ENCODE measurements at regions not wholly inside any gene's neighbourhood (a gene's known extent, or its start where the extent isn't known, plus 50 kb on each side); places are given as distances from the start of the nearest gene placed in this dataset.

DNA sequence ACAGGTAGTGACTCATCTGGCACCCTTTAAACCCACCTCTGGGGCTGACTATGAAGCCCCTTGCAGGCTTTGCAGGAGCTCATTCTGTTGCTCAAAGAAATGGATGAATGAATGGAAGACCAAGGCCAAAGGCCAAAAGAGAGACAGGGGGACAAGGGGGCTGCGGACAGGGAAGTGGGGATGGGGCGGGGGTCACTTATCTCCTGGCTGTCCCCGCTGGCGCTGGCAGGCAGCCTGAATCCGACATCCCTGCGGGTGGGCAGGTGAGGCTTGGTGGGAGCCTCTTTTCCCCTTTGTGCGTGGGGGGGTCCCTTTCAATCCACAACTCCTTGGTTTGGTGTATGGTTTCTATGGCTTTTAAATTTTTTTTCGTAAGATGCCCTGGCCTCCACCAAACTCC, 239.6 kb upstream of the C1orf174 start:
- Histone ChIP-seq H3K4me1 (ENCODE audit: control insufficient read depth, insufficient read depth, low read length) (no peaks in the 10 kb centered on the region), H2BK15ac (ENCODE audit: low read depth, low read length) (no peak overlapping the region), H2AFZ (replicated peaks; ENCODE audit: low read length, poor library complexity) (no peak overlapping the region), H3K18ac (ENCODE audit: low read depth, low read length) (no peak overlapping the region), H4K5ac (ENCODE audit: low read depth, low read length) (no peak overlapping the region), H3K27me3 (ENCODE audit: control insufficient read depth, insufficient read depth, low read length) (no peaks in the 10 kb centered on the region), H3K23ac (ENCODE audit: low read depth, low read length) (no peak overlapping the region), H3K4ac (ENCODE audit: low read depth, low read length) (no peak overlapping the region), H4K91ac (ENCODE audit: insufficient read depth, low read depth, low read length) (no peak overlapping the region), H3K4me3 (ENCODE audit: insufficient read depth, low read depth, low read length) (no peak overlapping the region), H3K9me3 (ENCODE audit: control insufficient read depth, insufficient read depth, low read length) (peaks cover 54% of the 10 kb centered on the region), H3K4me2 (ENCODE audit: low read depth, low read length) (no peak overlapping the region), H3K56ac (ENCODE audit: extremely low read depth, insufficient read depth, low read length) (no peak overlapping the region), H3K27ac (ENCODE audit: insufficient read depth, low read length) (no peak overlapping the region), H3K79me1 (ENCODE audit: low read depth in 1 of 2, low read length in 2 of 2) (no peaks in the 10 kb centered on the region), H2BK20ac (ENCODE audit: low read depth, low read length) (no peak overlapping the region), H2AK9ac (replicated peaks; ENCODE audit: low read depth, low read length, poor library complexity) (no peak overlapping the region), H2BK120ac (ENCODE audit: low read depth, low read length) (no peak overlapping the region), H3K36me3 (ENCODE audit: control insufficient read depth, insufficient read depth, low read length) (no peaks in the 10 kb centered on the region), H3K14ac (replicated peaks; ENCODE audit: low read depth, low read length) (no peak overlapping the region), H3K9ac (ENCODE audit: low read depth, low read length) (no peak overlapping the region), H3K9me1 (ENCODE audit: insufficient read depth, low read length) (no peaks in the 10 kb centered on the region), H4K20me1 (ENCODE audit: insufficient read depth, low read length) (no peaks in the 10 kb centered on the region), H2BK5ac (ENCODE audit: low read depth, low read length, poor library complexity, severe bottlenecking) (no peak overlapping the region), H2AK5ac (ENCODE audit: low read depth, low read length) (no peak overlapping the region), H4K8ac (ENCODE audit: low read depth in 2 of 2, low read length in 2 of 2) (no peak overlapping the region)
- intact Hi-C loops (cut with micrococcal nuclease) (no loop called here), in situ Hi-C loops (cut with MboI; ENCODE audit: low sequenced_read_pairs) (no loop called here), dilution Hi-C loops (cut with HindIII; ENCODE audit: low sequenced_read_pairs, unreplicated experiment) (no loop called here)
- POLR2A ChIA-PET (ENCODE audit: unreplicated experiment), result no interaction called here
- WGBS, 2 experiments (ENCODE audit: extremely low coverage in 2 of 2, insufficient read length in 1 of 2), result no CpG with 5 or more reads among the region's 8 CpGs
- TF ChIP-seq, protein P1, sequence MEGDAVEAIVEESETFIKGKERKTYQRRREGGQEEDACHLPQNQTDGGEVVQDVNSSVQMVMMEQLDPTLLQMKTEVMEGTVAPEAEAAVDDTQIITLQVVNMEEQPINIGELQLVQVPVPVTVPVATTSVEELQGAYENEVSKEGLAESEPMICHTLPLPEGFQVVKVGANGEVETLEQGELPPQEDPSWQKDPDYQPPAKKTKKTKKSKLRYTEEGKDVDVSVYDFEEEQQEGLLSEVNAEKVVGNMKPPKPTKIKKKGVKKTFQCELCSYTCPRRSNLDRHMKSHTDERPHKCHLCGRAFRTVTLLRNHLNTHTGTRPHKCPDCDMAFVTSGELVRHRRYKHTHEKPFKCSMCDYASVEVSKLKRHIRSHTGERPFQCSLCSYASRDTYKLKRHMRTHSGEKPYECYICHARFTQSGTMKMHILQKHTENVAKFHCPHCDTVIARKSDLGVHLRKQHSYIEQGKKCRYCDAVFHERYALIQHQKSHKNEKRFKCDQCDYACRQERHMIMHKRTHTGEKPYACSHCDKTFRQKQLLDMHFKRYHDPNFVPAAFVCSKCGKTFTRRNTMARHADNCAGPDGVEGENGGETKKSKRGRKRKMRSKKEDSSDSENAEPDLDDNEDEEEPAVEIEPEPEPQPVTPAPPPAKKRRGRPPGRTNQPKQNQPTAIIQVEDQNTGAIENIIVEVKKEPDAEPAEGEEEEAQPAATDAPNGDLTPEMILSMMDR (conservative IDR thresholded peaks at IDR 0.05; ENCODE audit: low read depth, low read length), result no peak
- TF ChIP-seq RAD21 (IDR thresholded peaks at IDR 0.05; ENCODE audit: low read length) (no peak), CHD1 (IDR thresholded peaks at IDR 0.05; ENCODE audit: low read depth, low read length) (no peak), SMC3 (IDR thresholded peaks at IDR 0.05; ENCODE audit: low read depth, low read length) (no peak), MAZ (IDR thresholded peaks at IDR 0.05; ENCODE audit: borderline replicate concordance, low read depth, low read length) (no peak), POLR2A (IDR thresholded peaks at IDR 0.05; ENCODE audit: low read depth, low read length) (no peak), CEBPB (IDR thresholded peaks at IDR 0.05; ENCODE audit: low read depth, low read length) (no peak), BHLHE40 (IDR thresholded peaks at IDR 0.05; ENCODE audit: low read depth, low read length) (no peak), FOS (IDR thresholded peaks at IDR 0.05; ENCODE audit: low read depth, low read length) (no peak), NFE2L2 (IDR thresholded peaks at IDR 0.05; ENCODE audit: low read depth, low read length) (no peak), MXI1 (IDR thresholded peaks at IDR 0.05; ENCODE audit: borderline replicate concordance, low read depth, low read length) (no peak), RCOR1 (IDR thresholded peaks at IDR 0.05; ENCODE audit: insufficient replicate concordance, low read length) (no peak), MAFK (IDR thresholded peaks at IDR 0.05; ENCODE audit: low read depth, low read length) (no peak)
- TF ChIP-seq, protein P2, sequence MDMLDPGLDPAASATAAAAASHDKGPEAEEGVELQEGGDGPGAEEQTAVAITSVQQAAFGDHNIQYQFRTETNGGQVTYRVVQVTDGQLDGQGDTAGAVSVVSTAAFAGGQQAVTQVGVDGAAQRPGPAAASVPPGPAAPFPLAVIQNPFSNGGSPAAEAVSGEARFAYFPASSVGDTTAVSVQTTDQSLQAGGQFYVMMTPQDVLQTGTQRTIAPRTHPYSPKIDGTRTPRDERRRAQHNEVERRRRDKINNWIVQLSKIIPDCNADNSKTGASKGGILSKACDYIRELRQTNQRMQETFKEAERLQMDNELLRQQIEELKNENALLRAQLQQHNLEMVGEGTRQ (IDR thresholded peaks at IDR 0.05; ENCODE audit: low read depth, low read length), result no peak
- CTCF ChIA-PET, result no interaction called here
- no peak for ATAC-seq (ENCODE audit: low read depth)
- DNase-seq, result no peak
- BruUV-seq (replicated peaks), result no TSS peak
